HG03039 (cell line): ENCODE measurements at regions not wholly inside any gene's neighbourhood (a gene's known extent, or its start where the extent isn't known, plus 50 kb on each side); places are given as distances from the start of the nearest gene placed in this dataset.
"Not testable (repeated sequence)": the region's sequence is repeated elsewhere in the genome, so short reads cannot be mapped to it uniquely, and the experiment has no call there.

Experiments
- ATAC-seq: cut with Tn5 transposase; IDR thresholded peaks from one replicate; pipeline ENCODE4 v1.9.1; 2021; ENCODE audit warnings: mild to moderate bottlenecking, moderate library complexity; ENCODE audit not compliant: unreplicated experiment

DNA sequence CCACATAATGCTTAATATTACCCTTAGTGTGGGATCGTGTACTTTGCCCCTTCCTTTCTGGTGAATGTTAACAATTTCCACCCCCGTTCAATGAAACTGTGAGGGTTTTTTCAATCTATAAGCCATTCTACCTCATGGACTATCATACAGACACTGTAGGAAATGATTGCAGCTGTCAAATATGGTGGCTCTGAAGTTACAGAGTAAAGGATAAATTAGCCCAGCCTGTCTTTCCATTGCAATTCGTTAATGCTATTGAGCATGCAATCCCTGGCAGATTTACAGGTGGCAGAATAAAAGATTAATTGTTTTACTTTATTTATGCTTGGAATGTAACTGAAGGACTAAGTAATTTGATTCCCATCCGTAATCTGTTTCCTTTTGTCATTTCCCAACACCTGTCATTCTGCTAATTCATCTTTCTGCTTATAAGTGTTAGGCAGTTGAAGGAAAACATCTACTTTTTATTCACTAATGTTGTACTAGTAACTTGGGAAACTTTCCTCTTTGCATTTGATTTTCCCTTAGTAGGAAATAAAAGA lies 1211.6 kb upstream of the LRRN3 start:
- ATAC-seq, result no peak

DNA sequence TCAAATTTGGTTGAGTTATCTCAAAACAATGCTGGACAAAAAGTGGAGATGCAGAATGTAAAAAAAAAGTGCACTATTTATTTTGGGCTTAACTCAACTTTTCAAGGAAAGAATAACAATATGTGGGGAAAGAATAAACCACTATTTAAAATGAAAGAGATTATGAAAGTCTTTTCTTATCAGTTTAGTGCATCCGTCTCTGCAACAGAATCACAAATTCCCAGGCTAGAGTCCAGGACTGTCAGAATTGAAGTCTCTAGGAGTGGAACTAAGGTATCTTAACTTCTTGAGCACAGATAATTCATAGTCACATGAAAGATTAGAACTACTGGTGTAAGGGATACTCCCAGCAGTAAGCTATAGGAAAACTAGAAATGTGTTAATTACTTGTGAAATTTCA lies 1200.3 kb upstream of the LRRN3 start:
- ATAC-seq, result no peak

DNA sequence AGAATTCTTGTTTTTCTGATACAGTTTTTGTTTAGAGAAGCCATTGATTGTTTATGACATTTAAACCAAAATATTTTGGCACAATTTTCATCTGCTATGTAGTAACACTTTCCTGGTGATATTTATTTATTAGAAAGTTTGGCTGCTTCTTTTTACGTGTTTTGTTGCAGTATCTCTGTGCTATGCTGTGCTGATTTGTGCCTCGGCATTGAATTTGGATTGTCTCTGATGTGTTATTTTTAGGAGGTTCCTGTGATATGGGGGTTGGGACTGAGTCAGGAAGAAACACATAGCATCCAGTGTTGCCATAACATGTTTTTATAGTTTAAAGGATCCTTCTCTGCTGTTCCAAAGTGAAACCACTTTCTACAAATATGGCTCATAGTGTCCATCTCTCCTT lies 1197.7 kb upstream of the LRRN3 start:
- ATAC-seq, result no peak

GRCh38 chr7:109895536-109895935 lies 1195.4 kb upstream of the LRRN3 start:
- no peak for ATAC-seq

GRCh38 chr7:109901926-109902325 lies 1189.0 kb upstream of the LRRN3 start:
- no peak for ATAC-seq

GRCh38 chr7:109905368-109906065 lies 1185.4 kb upstream of the LRRN3 start:
- not testable (repeated sequence) for ATAC-seq

DNA sequence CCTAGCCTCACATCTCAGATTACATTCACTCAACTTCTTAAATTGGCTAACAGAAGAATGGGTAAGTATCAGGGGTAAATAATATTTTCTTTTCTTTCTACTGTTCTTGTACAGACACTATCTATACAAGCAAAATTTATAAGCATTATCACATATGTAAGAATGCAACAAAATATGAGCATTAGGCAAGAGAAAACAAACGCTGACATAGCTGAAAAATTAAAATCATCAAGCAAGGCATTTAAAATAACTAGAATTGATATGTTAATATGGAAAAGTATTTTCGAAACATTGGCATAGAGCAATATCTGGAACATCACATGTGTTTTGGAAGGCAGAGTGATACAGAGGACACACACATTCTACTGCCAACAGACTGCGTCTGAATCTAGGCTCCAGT lies 1175.3 kb upstream of the LRRN3 start:
- ATAC-seq, result no peak

DNA sequence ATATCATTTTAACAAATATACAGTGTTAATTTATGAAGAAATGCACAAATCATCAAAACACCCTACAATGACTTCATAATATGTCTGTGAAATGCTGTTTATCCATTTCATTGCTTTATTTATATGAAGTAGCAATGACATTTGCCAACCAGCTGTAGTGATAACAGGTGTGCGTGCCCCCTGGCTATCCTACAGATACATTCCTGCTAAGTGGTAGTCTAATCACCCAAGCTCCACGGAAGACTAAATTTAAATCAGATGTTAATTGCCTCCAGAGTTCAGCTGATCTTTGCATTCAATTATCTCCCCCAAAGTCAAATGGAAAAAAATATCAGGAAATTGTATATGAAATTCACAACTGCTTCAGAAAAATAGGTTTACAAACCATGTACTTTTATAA lies 1164.2 kb upstream of the LRRN3 start:
- ATAC-seq, result no peak

GRCh38 chr7:109930049-109930448 lies 1160.9 kb upstream of the LRRN3 start:
- ATAC-seq, result no peak

GRCh38 chr7:109939207-109939606 lies 1151.7 kb upstream of the LRRN3 start:
- ATAC-seq, result no peak

DNA sequence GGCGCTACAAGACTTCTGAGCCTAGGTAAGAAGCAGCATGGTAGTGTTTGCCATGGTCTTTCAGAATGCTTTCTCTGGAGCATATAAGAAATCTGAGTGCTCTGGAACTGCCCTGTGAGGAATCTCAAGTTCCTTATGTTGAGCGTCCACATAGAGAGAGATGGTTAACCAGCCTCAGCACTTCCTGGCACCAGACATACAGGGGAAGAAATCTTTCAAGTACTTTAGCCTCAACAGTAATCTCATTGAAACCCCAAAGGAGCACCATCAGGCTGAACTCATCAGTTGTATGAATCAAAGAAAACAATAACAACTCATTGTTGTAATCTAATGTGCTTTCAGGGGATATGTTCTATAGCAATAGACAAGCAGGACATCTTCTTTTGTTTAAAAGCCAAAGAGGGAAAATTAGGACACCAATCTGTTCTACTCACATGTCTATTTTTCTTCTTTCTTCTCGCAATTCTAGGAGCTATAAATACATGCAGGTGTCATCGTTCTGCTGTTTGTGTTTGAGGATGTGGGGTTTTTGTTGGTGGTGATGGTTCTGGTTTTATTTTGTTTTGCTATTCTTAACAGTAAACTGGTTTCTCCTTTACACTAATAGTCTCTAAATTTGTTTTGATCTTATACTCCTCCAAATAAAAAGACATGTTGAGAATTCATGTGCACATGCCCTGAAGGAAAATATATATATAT lies 1145.0 kb upstream of the LRRN3 start:
- ATAC-seq, result no peak

GRCh38 chr7:109950256-109950655 lies 1140.7 kb upstream of the LRRN3 start:
- no peak for ATAC-seq

GRCh38 chr7:109950821-109951564 lies 1139.9 kb upstream of the LRRN3 start:
- ATAC-seq, result no peak

GRCh38 chr7:109951565-109951928 lies 1139.4 kb upstream of the LRRN3 start:
- ATAC-seq, result no peak

- no peak for ATAC-seq
Observed at GRCh38 chr7:109955986-109956385, 1134.9 kb upstream of the LRRN3 start.

- ATAC-seq, result no peak
Observed at GRCh38 chr7:109956916-109957315, 1134.0 kb upstream of the LRRN3 start.

- no peak for ATAC-seq
Observed at GRCh38 chr7:109963741-109964140, 1127.2 kb upstream of the LRRN3 start.

DNA sequence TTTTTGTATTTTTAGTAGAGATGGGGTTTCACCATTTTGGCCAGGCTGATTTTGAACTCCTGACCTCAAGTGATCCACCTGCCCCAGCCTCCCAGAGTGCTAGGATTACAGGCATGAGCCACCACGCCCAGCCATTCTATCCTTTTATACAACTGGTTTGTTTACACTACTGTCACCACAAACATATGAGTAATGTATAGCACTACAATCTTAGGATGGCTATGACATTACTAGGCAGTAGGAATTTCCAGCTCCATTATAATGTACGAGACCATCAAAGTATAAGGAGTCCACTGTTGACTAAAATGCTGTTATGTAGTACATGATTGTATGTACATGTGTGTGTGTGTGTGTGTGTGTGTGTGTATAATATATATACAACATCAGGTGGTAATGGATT lies 1126.1 kb upstream of the LRRN3 start:
- no peak for ATAC-seq

DNA sequence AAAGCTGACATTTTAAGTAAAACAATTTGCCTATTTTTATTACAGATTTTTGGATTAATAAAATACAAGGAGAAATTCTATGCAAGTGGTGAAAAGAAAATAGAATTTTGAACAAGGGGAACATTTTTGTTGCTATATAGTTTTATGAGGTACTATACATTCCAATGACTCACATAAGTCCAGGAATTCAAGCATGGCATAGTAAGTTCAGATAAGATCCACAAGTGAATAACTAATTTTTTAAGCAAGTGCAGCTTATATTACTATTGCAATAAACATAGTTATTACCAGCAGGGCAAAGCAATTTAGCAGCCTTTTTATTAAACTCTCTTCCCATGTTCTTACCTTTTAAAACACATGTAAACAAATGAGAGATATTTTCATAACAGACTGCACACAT lies 1123.5 kb upstream of the LRRN3 start:
- no peak for ATAC-seq

DNA sequence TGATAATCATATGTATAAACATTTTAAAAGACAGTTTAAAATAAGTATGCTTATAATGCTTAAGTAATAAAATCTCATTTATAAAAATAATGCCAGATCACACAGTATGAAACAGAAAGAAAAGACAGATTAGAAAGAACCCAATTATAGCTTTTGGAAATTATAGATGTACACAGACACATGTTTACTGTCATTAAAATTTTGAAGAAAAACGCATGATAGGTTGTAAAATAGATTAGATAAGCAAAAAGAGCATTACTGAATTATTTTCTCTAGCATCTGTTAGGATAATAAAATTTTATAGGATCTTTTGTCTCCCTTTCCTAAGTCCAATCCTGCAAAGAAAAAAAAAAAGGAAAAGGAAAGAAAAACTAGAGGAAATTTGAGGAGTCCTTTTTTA lies 1107.3 kb upstream of the LRRN3 start:
- no peak for ATAC-seq

DNA sequence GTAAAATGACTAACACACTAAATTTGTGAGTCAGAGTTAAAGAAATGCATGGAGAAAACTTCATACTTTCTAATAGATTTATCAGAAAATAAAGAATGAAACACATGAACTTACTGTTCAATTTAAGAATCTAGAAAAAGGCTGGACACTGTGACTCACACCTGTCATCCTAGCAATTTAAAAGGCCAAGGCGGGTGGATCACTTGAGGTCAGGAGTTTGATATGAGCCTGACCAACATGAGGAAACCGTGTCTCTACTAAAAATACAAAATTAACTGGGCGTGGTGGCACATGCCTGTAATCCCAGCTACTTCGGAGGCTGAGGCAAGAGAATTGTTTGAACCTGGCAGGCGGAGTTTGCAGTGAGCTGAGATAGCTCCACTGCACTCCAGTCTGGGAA lies 1106.2 kb upstream of the LRRN3 start:
- ATAC-seq, result no peak

DNA sequence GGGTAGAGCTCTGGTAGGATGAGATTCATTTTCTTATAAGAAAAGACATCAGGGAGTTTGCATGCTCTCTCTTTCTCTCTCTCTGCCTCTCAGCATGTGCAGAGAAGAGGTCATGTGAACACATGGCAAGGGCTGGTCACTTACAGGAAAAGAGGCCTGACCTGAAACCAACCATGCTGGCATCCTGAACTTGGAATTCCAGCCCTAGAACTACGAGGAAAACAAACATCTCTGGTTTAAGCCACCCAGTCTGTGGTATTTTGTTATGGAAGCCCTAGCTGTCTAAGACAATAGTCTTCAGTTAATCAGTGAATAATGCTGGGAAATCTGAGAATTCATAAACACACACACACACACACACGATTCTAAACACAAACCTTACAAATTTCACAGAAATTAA lies 1104.2 kb upstream of the LRRN3 start:
- no peak for ATAC-seq
